Activated gamma-delta T cell treated with Interleukin-2 at 50 U/mL for 16 hours (primary cell): ENCODE measurements at regions not wholly inside any gene's neighbourhood (a gene's known extent, or its start where the extent isn't known, plus 50 kb on each side); places are given as distances from the start of the nearest gene placed in this dataset.
"Not testable (repeated sequence)": the region's sequence is repeated elsewhere in the genome, so short reads cannot be mapped to it uniquely, and the experiment has no call there.

Experiments
- DNase-seq: peaks from one replicate; pipeline ENCODE4 v3.0.0-alpha.2; 2020

GRCh38 chr1:101151286-101151685 lies 85.5 kb upstream of the S1PR1 start:
- DNase-seq = no peak

GRCh38 chr1:101150670-101151069 lies 86.1 kb upstream of the S1PR1 start:
- no peak for DNase-seq

- no peak for DNase-seq
Observed at GRCh38 chr1:101150266-101150665, 86.6 kb upstream of the S1PR1 start.

GRCh38 chr1:101148980-101149379 lies 87.8 kb upstream of the S1PR1 start:
- DNase-seq = no peak

GRCh38 chr1:101147381-101147780 lies 89.4 kb upstream of the S1PR1 start:
- no peak for DNase-seq

- no peak for DNase-seq
Observed at GRCh38 chr1:101145449-101145820, 91.4 kb upstream of the S1PR1 start.

- DNase-seq = no peak
Observed at GRCh38 chr1:101144671-101145448, 92.0 kb upstream of the S1PR1 start.

GRCh38 chr1:101142244-101142643 lies 94.6 kb upstream of the S1PR1 start:
- no peak for DNase-seq

GRCh38 chr1:101141376-101141775 lies 95.4 kb upstream of the S1PR1 start:
- DNase-seq = no peak

GRCh38 chr1:101139821-101140718 lies 96.7 kb upstream of the S1PR1 start:
- DNase-seq = no peak

GRCh38 chr1:101139130-101139529 lies 97.7 kb upstream of the S1PR1 start:
- DNase-seq = no peak

- no peak for DNase-seq
Observed at GRCh38 chr1:101137144-101138126, 99.4 kb upstream of the S1PR1 start.

GRCh38 chr1:101136739-101137138 lies 100.1 kb upstream of the S1PR1 start:
- DNase-seq = peak; percentile 15

GRCh38 chr1:101136271-101136670 lies 100.5 kb upstream of the S1PR1 start:
- no peak for DNase-seq

- no peak for DNase-seq
Observed at GRCh38 chr1:101135526-101135925, 101.3 kb upstream of the S1PR1 start.

GRCh38 chr1:101131239-101131843 lies 105.5 kb upstream of the S1PR1 start:
- DNase-seq = no peak

GRCh38 chr1:101130673-101131072 lies 105.1 kb upstream of the DPH5 start:
- no peak for DNase-seq

GRCh38 chr1:101128846-101129245 lies 103.3 kb upstream of the DPH5 start:
- no peak for DNase-seq

- DNase-seq = peak; percentile 18
Observed at GRCh38 chr1:101128211-101128727, 102.7 kb upstream of the DPH5 start.

- DNase-seq = no peak
Observed at GRCh38 chr1:101124405-101124804, 98.8 kb upstream of the DPH5 start.

GRCh38 chr1:101123904-101124303 lies 98.3 kb upstream of the DPH5 start:
- DNase-seq = not testable (repeated sequence)
